HG03469 (cell line): ENCODE measurements at regions not wholly inside any gene's neighbourhood (a gene's known extent, or its start where the extent isn't known, plus 50 kb on each side); places are given as distances from the start of the nearest gene placed in this dataset.
A peak's percentile ranks its signal among the peaks of the same experiment; 100 is the strongest.
"Not testable (repeated sequence)": the region's sequence is repeated elsewhere in the genome, so short reads cannot be mapped to it uniquely, and the experiment has no call there.

ENCODE experiments used
- ATAC-seq: cut with Tn5 transposase; IDR thresholded peaks from one replicate; pipeline ENCODE4 v1.9.1; 2021; ENCODE audit warnings: mild to moderate bottlenecking, moderate library complexity, moderate number of reproducible peaks; ENCODE audit not compliant: unreplicated experiment

DNA sequence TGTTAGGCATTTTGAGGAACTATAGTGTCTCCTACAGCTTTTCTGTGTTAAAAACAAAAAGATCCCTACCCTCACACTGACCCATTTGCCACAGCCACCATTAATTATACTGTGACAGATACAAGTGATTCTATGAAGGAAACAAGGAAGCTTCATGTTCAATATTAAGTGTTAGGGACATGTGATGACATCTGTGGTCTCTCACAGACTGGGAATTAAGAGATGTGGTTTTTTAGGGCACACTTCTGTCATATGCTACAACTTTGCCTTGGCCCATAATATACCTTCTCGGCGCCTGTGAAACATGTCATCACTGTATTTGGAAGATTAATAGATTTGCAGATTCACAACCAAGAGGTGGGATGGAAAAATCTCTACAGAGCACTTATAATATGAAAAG, 102.9 kb upstream of the TCF21 start:
- ATAC-seq, result no peak

DNA sequence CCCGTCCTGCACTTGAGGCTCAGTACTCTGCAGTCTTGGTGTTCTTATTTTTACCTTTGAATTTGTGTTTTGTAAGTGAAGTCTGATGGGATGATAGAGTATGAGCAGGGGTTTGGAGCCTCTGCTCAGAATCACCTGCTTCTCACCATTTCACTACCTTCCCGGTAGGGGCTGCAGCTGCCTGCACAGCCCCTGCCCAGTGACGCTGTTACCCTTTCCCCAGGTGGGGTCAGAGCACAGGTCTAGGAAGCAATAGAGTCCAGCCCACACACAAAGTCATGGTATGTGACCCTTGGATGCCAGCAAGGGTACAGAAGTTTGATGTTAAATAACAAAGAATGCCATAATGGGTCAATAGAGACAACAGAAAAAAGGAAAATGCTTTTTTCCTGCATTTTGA, 101.8 kb upstream of the TCF21 start:
- ATAC-seq, result no peak

DNA sequence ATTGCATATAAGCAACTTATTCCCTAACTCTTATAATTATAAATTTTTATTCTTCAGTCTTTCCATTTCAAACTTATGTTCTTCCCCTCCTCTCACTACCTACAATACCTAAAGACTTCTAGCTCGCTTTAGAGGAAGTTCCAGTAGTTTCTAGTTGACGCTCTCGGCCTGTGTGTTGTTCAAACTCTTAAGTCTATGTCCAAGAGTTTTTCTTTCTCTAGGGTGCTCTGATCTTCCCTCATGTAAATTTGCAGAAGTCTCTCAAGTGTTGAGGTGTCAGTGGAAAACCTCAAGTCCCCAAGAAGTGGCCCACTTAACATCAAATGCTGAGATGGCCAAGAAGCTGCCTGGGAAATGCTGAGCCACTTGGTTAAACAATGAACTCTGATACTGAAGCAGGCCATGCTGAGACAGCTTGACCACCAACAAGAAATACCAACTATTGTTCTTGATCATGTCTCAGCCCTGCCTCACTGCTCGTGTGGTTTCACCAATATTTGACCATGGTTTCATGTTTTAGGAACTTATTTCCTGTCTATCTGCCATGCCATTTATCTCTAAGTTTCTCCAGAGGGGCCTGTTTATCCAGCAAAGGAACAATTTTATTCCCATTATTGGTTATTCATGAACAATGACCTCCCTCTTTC, 100.9 kb upstream of the TCF21 start:
- no peak for ATAC-seq

DNA sequence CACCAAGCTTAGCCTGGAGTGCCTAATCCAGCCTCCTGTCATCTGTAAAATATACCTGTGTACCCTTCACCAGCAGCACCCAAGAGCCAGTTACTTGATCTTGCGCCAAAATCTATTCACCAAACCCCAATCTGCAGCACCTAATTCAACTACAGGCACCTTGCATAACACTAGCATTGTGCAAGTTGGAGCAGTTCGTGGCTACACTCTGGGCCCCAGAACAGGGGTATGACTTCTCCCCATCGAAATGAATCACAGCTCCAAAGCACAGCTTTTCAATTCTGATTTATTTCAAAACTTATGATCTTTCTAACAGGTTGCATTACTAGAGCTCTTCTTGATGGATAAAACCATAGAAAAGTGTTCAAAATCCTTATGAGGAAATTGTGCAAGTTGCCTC, 100.4 kb upstream of the TCF21 start:
- ATAC-seq, result no peak

DNA sequence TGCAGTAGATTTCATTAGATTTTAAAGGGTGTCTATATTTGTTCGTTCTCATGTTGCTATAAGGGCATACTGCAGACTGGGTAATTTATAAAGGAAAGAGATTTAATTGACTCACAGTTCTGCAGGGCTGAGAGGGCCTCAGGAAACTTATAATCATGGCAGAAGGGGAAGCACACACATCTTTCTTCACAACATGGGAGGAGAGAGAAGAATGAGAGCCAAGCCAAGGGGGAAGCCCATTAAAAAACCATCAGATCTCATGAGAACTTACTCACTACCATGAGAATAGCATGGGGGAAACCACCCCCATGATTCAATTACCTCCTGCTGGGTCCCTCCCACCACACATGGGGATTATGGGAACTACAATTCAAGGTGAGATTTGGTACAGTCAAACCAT, 99.5 kb upstream of the TCF21 start:
- ATAC-seq, result not testable (repeated sequence)

GRCh38 chr6:133790756-133791155, 98.2 kb upstream of the TCF21 start:
- ATAC-seq, result not testable (repeated sequence)

- ATAC-seq, result not testable (repeated sequence)
Observed at GRCh38 chr6:133795051-133795450, 93.9 kb upstream of the TCF21 start.

- no peak for ATAC-seq
Observed at GRCh38 chr6:133796235-133796634, 92.7 kb upstream of the TCF21 start.

- ATAC-seq, result no peak
Observed at GRCh38 chr6:133799043-133799442, 89.9 kb upstream of the TCF21 start.

- ATAC-seq, result no peak
Observed at GRCh38 chr6:133802861-133803260, 86.1 kb upstream of the TCF21 start.

DNA sequence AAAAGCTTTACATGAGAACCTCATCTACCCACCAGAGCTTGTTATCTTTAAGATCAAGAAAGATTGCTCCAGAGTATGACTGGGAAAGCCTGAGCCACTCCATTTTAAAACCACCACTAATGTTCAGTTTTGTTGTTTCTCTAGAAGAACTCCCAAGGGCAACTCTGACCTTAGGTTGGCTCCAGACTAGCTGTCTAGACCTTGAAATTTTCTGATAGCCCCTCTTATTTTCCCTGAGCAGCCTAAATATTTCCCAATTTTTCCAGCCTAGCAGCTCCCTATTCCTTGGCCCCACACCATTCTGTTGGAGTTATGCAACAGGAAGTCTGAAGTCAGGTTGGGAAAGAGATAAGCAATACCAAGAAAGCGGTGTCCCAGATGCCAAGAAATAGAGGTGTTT, 84.6 kb upstream of the TCF21 start:
- ATAC-seq, result no peak

DNA sequence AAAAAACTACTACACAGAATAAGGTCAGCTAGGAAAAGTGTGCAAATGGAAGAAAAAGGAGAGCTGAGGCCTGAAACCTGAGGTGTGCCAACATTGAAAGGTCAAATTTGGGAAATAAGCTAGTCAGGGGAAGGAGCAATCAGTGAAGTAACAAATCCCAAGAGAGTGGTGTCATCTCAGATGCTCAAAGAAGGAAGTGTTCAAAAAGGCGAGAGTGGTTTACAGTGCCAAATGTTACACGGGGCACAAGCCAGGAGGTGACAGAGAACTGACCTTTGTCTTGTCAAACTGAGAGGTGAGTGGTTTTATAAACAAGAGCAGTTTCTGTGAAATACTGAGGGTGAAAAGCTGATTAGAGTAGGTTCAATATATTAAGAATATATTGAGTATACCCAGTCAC, 83.0 kb upstream of the TCF21 start:
- peak; percentile 56 for ATAC-seq

GRCh38 chr6:133806382-133807140, 82.4 kb upstream of the TCF21 start:
- no peak for ATAC-seq

DNA sequence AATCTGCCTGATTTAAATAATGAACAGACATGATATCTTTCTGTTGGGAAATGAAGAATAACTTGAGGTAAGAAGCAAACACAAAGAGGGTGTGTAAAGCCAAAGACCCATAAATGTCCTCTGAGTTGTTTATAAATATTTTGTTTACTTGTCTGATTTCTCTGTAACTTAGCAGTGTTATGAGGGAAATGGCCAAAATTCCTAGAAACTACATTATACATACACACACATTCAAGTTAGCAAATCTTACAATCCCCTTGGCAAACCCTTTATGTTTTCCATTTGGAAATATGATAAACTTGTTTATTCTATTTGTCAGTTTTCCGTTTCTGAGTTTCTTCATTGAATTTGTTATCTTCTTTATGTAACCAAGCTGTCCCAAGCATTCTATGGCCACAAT, 81.4 kb upstream of the TCF21 start:
- no peak for ATAC-seq

GRCh38 chr6:133809406-133809805, 79.5 kb upstream of the TCF21 start:
- no peak for ATAC-seq

- ATAC-seq, result no peak
Observed at GRCh38 chr6:133811557-133811956, 77.4 kb upstream of the TCF21 start.

GRCh38 chr6:133812446-133812845, 76.5 kb upstream of the TCF21 start:
- ATAC-seq, result not testable (repeated sequence)

- no peak for ATAC-seq
Observed at GRCh38 chr6:133814238-133814637, 74.7 kb upstream of the TCF21 start.

- no peak for ATAC-seq
Observed at GRCh38 chr6:133814797-133815196, 74.1 kb upstream of the TCF21 start.

DNA sequence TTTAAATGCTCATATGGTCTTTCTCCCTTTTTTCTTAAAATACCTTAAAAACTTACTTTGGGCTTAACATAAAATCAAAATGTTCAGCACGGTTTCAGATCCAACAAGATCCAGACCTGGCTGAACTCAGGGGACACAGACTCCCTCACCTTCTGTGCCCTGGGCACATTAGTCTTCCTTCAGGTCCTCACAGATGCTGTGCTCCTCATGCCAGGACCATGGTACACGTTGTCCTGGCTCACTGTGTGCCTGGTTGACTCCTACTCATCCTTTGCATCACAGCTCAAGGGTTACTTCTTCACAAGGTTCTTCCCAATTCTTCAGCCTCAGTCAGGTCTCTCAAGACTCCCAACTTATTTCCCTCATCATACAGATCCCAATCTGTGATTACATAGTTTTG, 73.6 kb upstream of the TCF21 start:
- ATAC-seq, result no peak

DNA sequence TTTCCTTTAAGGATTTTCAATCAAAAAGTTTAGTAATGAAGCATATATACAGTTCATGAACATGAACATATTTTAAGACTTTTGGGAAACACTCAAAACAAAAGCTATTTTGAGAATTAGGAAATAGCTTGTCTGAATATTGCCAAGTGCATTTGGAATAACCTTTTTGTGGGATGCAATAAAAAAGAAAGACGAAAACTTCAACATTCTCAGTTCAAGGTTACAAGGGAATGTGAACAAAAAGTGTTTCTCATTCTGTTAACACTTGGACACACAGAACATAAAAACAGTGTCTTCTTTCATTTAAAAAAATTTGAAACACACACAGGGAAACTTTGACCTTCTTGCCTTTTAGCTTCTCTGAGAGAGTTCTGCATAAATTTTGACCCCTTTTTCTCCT, 72.7 kb upstream of the TCF21 start:
- ATAC-seq, result no peak

DNA sequence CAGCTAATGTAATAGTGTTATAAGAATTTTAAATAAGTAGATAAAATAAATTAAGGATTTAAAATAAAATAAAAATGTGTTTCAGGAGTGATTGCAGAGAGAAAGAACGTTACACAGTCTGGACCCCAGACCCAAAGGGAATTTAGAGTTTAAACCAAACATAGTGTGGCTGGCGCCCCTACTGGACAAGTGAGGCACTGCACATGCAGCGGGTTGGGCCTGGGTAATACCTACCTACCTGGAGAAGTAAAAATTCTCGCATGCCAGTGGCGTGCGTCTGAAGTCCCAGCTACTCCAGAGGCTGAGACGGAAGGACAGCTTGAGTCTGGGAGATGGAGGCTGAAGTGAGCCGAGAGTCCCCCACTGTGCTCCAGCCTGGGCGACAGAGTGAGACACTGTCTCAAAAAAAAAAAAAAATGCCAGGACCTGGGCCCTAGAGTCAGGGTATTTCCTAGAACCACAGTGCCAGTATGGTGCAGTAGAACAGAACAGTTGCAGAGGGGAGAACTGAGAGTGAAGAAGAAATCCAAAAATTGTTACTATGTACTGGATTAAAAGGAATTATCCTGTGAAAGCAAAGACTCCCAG, 71.4 kb upstream of the TCF21 start:
- peak; percentile 70 for ATAC-seq
